Erythroblast (primary cell): ENCODE measurements at regions not wholly inside any gene's neighbourhood (a gene's known extent, or its start where the extent isn't known, plus 50 kb on each side); places are given as distances from the start of the nearest gene placed in this dataset.
"Not testable (repeated sequence)": the region's sequence is repeated elsewhere in the genome, so short reads cannot be mapped to it uniquely, and the experiment has no call there.

ENCODE experiments used
- DNase-seq, 2 experiments: peaks; one replicate each; lab custom pipeline; 2025; lab: John Stamatoyannopoulos, UW
- GATA1 ChIP-seq: IDR thresholded peaks from 2 replicates; pipeline ENCODE4 v1.6.1; 2011; ENCODE audit warnings: low read depth, mild to moderate bottlenecking, control low read depth, low read length, moderate library complexity
- POLR2A ChIP-seq: IDR thresholded peaks from 2 replicates; pipeline ENCODE4 v1.6.1; 2011; ENCODE audit warnings: mild to moderate bottlenecking, low read length

- no peak for TF ChIP-seq POLR2A
- TF ChIP-seq GATA1, result no peak
- no peak for DNase-seq
Measured at GRCh38 chr21:17059936-17060335, 452.9 kb upstream of the CXADR start.

- TF ChIP-seq POLR2A (no peak), GATA1 (no peak)
Measured at GRCh38 chr21:17066006-17066405, 446.8 kb upstream of the CXADR start.

GRCh38 chr21:17071093-17071492 lies 441.8 kb upstream of the CXADR start:
- DNase-seq, result no peak
- TF ChIP-seq POLR2A (no peak), GATA1 (no peak)

More at GRCh38 chr21:17066006-17066405, 446.8 kb upstream of the CXADR start:
- no peak for DNase-seq

- TF ChIP-seq POLR2A, result no peak
- no peak for DNase-seq
Measured at GRCh38 chr21:17081193-17081592, 431.6 kb upstream of the CXADR start.

- DNase-seq, result no peak
- TF ChIP-seq POLR2A, result no peak
- TF ChIP-seq GATA1, result no peak
Measured at GRCh38 chr21:17082843-17083483, 429.9 kb upstream of the CXADR start.

GRCh38 chr21:17085707-17086106 lies 427.1 kb upstream of the CXADR start:
- TF ChIP-seq GATA1 (no peak), POLR2A (no peak)
- DNase-seq, result no peak

GRCh38 chr21:17088500-17088899 lies 424.3 kb upstream of the CXADR start:
- no peak for DNase-seq
- TF ChIP-seq POLR2A (no peak), GATA1 (no peak)

- no peak for TF ChIP-seq POLR2A
- no peak for TF ChIP-seq GATA1
- no peak for DNase-seq
Measured at GRCh38 chr21:17089091-17089491, 423.8 kb upstream of the CXADR start.

- TF ChIP-seq GATA1 (no peak), POLR2A (no peak)
- no peak for DNase-seq
Measured at GRCh38 chr21:17101696-17102095, 411.1 kb upstream of the CXADR start.

GRCh38 chr21:17105932-17106331 lies 406.9 kb upstream of the CXADR start:
- DNase-seq, result no peak

GRCh38 chr21:17114045-17114444 lies 398.8 kb upstream of the CXADR start:
- no peak for DNase-seq
- TF ChIP-seq POLR2A (no peak), GATA1 (no peak)

More at GRCh38 chr21:17105932-17106331, 406.9 kb upstream of the CXADR start:
- TF ChIP-seq GATA1 (no peak), POLR2A (no peak)

- DNase-seq, result no peak
- TF ChIP-seq POLR2A, result no peak
- TF ChIP-seq GATA1, result no peak
Measured at GRCh38 chr21:17118638-17119384, 394.0 kb upstream of the CXADR start.

- TF ChIP-seq GATA1 (no peak), POLR2A (no peak)
- no peak for DNase-seq
Measured at GRCh38 chr21:17119466-17120297, 393.2 kb upstream of the CXADR start.

- not testable (repeated sequence) for DNase-seq
Measured at GRCh38 chr21:17127395-17127794, 385.4 kb upstream of the CXADR start.

- no peak for DNase-seq
- no peak for TF ChIP-seq GATA1
Measured at GRCh38 chr21:17128132-17128531, 384.7 kb upstream of the CXADR start.

GRCh38 chr21:17139159-17139558 lies 373.7 kb upstream of the CXADR start:
- not testable (repeated sequence) for DNase-seq
